Ecto neural progenitor cell (in vitro differentiated cells): ENCODE measurements at regions not wholly inside any gene's neighbourhood (a gene's known extent, or its start where the extent isn't known, plus 50 kb on each side); places are given as distances from the start of the nearest gene placed in this dataset.

Source experiments
- DNase-seq: peaks from one replicate; pipeline ENCODE4 v3.0.0-alpha.2; 2018; ENCODE audit warnings: low spot score

DNA sequence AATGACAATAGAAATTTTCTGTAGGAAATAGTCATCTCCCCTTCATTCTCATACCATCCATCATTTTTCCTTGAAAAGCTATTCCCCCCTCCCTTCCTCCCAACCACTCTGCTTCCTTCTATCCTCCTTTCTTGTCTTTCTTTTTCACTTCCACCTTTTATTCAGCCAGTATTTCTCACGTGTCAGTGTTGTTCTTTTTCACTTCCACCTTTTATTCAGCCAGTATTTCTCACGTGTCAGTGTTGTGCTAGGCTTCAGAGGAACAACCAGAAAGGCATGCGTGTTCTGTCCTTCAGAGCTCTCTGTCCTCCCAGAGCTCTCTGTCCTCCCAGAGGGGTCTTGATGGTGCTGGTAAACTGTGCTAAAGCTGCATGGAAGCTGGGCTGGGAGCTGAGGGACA lies 419.6 kb downstream of the GADD45G start:
- no peak for DNase-seq

DNA sequence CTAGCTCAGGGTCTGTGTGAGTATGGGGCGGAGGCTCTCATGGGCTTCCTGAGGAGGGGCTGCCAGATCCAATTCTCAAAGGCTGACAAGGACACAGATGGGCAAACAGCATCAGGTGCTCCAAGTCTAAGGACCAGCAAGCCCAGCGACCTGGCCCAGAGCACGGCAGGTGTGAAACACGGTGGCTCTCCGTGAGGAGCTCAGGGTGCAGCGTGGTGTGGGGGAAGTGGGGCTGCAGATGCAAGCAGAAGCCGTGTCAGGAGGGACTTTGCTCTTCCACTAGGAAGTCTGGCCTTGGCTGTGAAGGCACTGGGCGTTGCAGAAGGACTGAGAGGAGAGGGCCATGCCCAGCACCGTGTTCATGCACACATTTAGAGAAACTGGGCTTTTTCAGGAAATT lies 420.0 kb downstream of the GADD45G start:
- no peak for DNase-seq

DNA sequence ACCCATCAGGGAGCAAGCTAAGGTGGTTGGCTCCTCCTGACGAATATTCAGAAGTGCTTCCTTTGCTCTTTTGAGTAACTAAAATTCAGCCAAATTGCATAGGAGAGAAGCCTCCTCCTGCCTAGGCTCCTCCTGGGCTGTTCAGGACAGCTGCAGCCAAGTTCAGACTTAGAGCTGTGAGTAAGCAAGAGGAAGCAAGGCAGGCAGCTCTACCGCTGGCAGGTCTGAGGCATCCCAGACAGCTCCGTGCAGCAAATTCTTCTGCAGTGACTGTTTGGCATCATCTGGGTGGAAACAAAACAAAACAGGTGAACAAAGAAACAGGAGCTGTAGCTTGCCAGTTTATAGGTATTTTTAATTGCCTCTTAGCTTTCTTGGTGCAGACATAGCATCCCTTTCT lies 421.0 kb downstream of the GADD45G start:
- DNase-seq, result no peak

DNA sequence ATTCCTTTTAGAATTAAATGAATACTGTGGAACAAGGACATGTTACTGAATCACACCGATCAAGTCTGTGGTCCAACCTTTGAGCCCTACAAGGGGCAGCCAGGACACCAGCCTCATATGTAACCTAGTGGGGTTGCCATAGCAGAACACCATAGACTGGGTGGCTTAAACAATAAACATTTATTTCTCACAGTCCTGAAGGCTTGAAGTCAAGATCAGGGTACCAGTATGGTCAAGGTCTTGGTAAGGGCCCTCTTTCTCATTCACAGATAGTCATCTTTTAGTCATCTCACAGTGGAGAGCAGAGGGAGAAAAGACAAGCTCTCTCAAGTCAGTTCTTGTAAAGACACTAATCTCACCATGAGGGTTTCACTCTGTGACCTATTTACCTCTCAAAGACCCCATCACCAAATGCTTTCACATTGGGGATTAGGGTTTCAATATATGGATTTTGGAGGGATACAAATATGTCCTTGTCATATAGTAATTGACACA lies 422.5 kb downstream of the GADD45G start:
- DNase-seq, result no peak

DNA sequence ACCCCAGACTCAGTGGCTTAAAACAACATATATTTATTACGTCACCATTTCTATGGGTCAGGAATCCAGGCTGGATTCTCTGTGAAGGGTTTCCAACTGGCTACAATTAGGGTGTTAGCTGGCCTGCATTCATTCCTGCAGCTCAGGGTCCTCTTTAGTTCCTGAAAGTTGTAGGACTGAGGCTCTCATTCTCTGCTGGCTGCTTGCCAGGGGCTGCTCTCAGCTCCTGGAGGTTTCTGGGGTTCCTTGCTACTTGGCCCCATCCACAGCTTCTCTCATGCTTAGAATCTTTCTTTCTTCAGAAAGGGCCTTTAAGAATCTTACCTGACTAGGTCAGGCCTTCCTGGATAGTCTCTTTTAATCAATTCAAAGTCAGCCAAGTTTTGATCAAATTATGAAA lies 424.6 kb downstream of the GADD45G start:
- DNase-seq, result no peak

DNA sequence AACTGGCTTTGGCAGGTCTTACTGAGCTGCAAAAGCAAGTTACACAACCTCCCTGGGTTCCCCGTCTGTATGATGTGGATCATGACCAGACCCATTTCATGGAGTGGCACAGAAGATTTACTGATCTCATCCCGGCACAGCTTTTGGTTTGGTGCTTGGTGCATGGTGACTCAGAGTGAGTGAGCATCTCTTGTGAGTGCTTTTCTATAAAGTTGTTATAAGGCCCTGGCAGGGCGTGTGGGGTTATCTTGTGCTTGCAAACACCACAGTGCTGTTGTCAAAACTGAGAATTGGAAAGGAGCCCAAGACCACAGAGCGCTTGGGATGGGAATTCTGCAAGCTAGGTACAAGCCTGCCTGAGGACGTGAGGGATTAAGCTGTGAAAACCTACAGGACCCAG lies 425.2 kb downstream of the GADD45G start:
- DNase-seq, result no peak

DNA sequence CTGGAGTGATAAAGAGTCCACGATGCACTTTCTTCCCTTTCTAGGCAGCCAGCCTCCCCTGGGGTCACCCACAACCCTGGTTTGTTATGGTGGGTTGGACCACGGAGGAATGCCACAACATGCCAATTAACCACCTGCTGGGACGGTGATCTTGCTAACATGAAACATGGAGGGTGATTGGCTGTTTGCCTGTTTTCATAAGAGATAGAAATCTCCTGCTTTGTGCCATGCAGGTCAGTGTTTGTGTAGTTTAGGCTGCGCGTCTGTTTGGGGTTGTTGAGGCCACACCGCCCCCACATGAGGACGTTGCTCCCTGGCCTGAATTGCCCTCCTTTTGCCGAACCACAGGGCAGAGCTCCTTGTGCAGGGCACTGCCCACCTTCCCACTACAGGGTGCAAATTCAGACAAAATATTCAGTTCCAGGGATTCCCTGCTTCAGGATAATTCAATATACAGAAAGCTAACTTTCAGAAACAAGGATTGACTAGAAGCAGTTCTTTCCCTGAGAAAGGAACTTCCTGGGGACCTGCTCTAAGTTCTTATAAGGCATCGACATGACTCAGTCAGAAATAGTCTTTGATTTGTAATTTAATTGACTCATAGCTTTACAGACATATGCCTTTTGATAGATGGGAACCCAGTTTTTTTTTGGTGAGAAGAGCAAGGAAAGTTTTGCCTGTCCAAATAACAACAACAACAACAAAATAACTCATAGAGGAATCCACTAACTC lies 427.6 kb downstream of the GADD45G start:
- DNase-seq, result no peak

DNA sequence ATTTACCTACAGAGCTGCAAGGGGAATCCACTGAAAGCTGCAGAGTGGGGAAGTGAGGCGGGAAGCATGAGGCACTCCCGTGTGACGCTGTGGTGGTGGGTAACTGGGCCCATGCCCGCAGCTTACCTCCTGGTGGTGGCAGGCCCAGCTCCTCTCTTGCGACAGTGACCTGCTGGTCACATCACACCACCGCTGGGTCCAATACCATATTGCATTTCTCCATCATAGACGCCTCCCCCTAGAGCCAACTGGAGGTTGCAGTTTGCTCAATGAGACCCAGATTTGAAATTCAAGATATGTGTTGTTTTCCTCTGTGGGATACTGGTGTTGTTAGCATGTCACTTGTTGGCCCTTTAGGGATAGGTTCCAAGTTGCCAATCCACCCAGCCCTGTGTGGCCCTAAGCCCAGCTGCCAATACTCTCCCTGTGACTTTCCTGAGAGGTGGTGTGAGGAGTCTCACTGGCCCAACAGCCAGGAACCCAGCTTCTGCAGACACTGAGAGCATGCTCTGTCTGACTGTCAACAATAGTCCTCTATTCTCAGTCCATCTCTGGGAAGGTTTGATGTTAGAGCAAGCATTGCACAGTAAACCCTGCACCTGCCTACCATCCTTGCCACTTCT lies 428.3 kb downstream of the GADD45G start:
- no peak for DNase-seq

DNA sequence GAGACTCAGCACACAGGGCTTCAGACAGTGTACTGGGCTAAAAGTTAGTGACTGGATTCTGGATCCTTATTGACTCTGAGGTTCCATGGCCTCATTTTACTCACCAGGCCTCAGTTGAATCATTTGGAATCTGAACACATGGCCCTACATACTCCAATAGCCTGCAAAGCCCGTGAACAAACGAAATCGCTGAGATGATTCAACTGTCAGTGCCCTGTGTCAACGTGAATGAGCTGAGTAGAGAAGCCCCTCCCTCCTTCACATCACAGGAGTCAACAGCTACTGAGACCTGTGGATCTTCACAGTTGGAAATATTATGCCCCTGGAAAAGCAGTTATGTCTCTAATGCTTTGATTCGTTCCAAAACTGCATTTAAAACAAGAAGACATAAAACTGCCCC lies 429.3 kb downstream of the GADD45G start:
- no peak for DNase-seq

DNA sequence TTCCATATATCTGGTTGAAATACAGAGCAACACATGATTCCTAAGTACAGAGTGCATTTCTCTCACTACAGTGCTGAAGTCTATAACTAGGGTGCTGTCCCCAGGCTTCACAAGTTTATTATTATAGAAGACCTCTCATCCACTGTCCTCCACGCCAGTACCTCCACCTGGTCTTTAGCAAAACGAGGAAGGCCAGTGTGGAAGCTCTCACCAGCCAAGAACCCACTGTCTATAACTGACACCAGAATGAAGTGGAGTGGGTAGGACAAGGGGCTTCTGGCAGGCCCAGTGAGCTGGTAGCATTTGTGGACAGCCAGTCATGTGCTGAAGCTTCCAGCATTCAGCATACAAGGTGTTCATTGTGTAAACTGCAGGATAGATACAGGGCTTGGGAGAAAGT lies 430.7 kb downstream of the GADD45G start:
- no peak for DNase-seq

DNA sequence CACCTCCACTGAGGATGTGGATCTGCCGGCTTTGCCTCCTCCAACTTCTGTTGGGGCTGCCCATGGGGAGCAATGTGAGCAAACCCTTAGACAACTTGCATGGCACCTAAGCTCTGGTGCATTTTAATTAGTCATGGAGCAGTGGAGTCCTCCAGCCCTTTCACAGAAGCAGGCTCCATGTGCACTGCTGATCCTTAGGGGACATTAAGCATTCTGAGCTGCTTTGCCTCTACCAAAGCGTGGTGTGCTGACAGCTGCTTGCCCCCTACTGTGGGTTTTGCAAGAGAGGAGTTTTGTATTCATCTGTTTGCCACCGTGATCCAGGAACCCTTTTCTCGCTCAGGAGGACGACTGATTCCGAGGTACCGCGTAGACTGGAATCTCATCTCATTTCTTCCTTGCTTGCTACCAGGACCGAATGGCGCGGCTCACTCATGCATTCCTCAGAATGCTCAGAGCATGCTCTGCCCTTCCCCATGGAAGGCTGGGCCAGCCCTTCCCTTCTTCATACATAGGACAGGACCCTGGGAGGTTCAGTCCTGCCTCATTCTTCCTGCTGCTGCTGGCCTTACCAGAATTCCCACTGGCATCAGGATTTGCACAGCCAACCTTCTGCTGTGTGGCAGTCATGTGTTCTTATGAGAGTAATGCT lies 432.5 kb downstream of the GADD45G start:
- no peak for DNase-seq

DNA sequence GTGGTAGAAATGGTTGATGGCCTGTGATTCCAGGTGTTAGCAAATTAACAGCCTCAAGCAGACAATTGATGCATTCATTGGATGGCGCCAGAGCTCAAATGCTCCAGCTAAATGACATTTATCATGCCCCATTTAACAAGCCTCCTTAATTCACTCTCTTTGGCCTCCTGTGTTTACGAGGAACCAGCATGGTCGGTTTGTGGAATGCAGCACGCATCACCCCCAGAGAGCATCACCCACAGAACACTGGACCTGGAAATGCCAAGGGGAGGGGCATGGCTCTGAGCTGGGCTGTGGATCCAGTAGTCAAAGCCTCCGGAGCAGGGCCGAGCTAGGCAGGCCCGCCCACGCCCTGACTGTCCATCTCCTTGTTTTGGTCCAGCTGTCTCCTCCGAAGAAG lies 434.0 kb downstream of the GADD45G start:
- no peak for DNase-seq

DNA sequence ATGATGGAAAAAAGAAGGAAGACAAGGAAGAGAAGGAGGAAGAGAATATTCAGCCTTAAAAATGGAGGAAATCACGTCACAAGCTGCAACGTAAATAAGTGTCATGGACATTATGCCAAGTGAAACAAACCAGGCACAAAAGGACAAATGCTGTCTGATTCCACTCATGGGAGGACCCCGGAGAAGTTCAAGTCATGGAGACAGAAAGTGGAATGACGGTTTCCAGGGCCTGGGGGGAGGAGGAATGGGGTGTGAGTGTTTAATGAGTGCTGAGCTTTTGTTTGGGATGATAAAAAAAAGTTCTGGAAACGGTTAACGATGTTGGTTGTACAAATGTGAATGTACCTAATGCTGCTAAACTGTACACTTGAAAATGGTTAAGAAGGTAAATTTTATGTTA lies 439.5 kb downstream of the GADD45G start:
- no peak for DNase-seq

DNA sequence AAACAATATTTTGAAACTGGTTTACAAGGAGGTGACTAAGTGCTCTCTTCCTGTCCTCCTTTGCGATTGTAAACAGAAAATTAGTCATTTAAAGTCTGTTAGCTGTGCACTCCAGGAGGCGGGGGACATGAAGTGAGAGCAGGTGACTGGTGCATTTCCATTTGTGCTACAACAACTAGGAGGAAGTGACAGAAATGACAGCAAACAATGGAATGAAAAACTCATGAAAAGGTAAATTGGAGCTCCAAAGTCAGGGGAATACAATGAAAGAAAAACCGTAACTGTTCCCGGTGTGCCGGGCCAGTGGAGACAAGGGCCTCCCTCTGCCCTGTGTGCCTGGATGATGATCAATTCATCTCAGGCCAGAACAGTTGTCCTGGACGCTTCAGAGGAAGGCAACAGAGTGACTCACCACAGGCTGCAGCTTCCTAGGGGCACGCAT lies 439.9 kb downstream of the GADD45G start:
- no peak for DNase-seq

DNA sequence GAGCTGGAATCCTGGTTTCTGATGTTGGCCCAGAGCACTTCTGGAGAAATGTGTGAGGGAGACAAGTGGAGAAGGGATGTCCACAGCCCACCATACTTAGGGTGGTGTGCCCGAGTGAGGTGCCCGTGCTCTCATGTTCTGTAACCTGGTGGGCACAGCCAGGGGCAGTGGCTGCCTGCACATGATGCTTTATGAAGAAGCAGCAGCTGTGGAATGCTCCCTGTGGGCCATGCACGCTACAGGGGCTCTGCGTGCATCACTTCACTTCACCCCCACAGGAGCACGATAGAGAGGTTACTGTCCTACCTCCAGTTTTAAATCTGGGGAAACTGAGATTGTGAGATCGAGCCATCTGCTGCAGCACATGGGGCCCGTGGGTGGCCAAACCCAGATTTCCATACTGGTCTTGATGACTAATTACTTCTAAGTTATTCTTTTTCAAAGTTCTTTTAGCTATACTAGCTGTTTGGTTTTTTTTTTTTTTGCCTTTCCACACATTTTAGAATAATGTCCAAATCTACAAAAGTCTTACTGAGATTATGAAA lies 441.6 kb downstream of the GADD45G start:
- DNase-seq, result no peak

DNA sequence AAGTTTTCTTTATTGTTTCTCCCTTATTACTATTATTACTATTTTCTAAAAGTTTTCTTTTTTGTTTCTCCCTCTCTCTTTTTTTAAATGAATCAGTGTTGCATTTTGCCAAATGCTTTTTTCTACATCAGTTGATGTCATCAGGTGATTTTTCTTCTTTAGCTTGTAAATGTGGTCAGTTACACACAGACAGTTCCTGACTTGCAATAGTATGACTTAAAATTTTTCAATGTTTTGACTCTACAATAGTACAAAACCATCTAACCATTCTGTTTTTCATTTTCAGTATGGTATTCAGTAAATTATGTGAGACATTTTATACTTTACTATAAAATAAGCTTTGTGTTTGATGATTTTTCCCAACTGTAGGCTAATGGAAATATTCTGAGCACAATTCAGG lies 443.0 kb downstream of the GADD45G start:
- DNase-seq, result no peak

DNA sequence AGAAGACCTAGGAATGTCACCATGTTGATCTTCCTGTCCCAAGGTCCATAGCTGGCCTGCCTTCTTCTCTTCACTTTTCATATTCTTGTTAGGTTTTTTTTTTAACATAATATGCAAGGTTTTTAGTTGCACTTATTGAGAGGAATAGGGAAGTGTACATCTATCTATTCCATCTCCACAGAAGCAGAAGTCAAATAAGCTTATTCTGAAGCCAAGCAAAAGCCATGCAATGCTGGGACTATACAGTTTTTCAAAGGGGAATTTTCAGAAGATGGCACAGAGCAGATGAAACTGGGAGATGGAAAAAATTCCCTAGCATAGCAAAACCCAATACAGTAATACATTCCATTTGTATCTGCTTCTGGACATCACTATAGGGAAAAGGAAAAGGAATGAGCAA lies 447.6 kb downstream of the GADD45G start:
- no peak for DNase-seq

DNA sequence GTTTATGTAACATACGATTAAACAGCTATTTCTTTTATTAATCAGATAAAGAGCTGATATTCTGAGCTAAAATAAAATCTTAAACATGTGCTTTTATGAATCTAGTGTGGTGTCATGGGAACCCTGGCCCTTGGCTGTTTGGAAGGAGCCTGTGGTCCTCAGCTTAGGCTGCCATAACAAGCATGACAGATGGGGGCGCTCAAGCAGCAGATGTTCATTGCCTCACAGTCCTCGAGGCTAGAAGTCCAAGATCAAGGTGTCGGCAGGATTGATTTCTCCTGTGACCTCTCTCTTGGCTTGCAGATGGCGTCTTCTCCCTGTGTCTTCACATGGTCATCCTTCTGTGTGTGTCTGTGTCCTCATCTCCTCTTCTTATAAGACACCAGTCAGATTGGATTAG lies 448.2 kb downstream of the GADD45G start:
- DNase-seq, result no peak

DNA sequence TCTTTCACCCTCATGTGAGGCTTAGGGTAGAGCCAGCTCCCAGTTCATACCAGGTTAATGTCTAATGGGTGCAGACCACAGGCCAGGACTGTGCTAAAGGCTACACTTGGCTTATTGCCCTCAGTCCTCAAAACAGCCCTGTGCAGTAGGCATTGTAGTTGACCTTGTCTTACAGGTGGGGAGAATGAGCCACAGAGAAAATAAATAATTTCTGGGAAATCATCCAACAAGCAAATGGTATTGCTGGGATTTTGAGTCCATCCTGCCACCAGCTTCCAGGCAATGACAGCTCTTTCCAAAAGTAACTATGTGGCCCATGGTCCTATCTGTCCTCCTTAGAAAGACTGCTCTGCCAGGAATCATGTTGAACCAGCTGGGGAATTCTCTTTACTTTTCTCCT lies 450.0 kb downstream of the GADD45G start:
- DNase-seq, result no peak

DNA sequence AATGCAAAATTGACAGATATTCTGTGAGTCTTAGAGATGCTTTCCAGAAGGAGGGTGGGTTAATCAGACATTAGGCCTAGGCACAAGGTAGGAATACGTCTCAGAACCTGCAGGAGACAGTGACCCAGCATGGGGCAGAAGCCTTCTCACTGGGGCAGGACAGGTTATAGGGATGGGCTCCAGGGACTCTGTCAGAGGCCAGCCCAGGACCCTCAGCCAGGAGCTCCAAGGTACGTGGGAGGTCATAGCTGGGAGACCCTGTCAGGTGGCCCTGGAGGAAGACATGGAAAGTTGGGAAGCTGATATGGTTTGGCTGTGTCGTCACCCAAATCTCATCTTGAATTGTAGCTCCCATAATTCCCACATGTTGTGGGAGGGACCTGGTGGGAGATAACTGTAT lies 450.4 kb downstream of the GADD45G start:
- DNase-seq, result no peak

DNA sequence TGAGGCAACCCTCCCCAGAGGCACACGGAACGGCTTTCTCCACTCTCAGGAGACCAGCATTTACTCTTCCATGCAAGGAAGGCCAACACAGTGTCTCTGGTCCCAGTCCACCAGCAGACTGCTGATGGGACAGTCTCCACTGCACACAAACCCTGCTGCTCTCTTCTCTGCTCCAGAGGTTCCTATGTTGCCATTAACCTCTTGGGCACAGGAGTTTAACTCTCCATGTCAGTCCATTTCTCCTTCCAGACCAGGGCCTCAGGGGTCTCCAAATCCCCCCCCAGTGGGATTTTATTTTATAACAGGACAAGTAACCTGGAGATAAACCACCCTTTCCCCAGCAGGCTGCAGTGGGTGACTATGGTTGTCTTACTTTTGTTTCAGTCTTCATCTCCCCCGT lies 452.5 kb downstream of the GADD45G start:
- no peak for DNase-seq

DNA sequence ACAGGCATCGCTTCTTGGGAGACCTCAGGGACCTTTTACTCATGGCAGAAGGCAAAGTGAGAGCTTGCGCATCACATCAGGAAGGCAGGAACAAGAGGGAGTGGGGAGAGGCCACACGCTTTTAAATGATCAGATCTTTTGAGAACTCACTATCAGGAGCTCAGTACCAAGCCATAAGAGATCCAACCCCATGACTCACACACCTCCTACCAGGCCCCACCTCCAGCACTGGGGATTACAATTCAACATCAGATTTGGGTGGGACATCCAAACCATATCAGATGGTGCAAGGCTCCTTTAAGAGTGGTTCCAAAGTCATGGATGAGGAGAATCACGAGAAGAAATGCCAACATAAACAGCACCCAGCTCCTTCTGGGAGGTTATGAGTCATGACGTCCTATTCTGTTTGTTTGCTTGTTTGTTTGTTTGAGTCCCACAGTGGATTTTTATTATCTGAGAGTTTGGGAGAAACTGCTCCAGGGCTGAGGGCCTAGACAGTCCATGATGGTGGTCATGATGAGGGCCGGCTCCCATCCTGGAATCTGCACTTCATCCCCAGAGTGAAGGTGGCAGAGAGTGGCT lies 453.5 kb downstream of the GADD45G start:
- no peak for DNase-seq

DNA sequence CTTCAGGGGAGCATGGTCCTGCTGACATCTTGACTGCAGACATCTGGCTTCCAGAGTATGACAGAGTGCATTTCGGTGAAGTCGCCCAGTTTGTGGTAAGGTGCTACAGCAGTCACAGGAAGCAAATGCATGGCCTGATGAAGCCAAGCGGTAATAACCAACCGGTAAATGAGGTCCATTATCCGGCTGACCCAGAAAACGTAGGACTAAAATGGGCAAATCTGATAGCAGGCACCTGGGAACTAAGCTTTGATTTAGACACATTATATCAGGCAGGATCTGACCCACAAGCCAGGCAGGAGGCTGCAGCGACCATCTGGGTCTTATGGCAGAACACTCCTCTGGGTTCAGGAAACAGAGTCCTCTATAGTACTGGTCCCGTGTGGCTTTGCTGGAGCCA lies 454.6 kb downstream of the GADD45G start:
- DNase-seq, result no peak
